Ovary (tissue), 7 donors: ENCODE measurements at regions not wholly inside any gene's neighbourhood (a gene's known extent, or its start where the extent isn't known, plus 50 kb on each side); places are given as distances from the start of the nearest gene placed in this dataset.

Experiments
- DNase-seq, 5 donors: peaks; one replicate each; pipeline ENCODE4 v3.0.0-alpha.2; 2019 to 2020
- H3K27ac ChIP-seq, 2 donors: fragments of 200-600 bp; one replicate each; pipeline versions ENCODE4 v1.5.1 to v1.8.0; 2019 to 2022
- H3K27me3 ChIP-seq: fragments of 200-600 bp; one replicate; pipeline ENCODE4 v1.8.0; 2022
- H3K36me3 ChIP-seq: fragments of 200-600 bp; sonication (generic); one replicate; pipeline ENCODE4 v1.5.1; 2019
- H3K4me1 ChIP-seq: one replicate; pipeline ENCODE4 v1.8.1; 2013; ENCODE audit warnings: mild to moderate bottlenecking, moderate library complexity; ENCODE audit not compliant: insufficient read depth
- H3K4me3 ChIP-seq: fragments of 200-600 bp; sonication (generic); one replicate; pipeline ENCODE4 v1.5.1; 2017
- H3K9me3 ChIP-seq, 2 donors: fragments of 200-600 bp in 1 of 2; sonication (generic) in 1 of 2; one replicate each; pipeline versions ENCODE4 v1.5.1 to v1.8.1; 2013 to 2019; ENCODE audit warnings: mild to moderate bottlenecking in 1 of 2, moderate library complexity in 1 of 2
- EP300 ChIP-seq: sonication (generic); formaldehyde crosslinking; IDR thresholded peaks from one replicate; pipeline ENCODE4 v1.6.1; 2017; ENCODE audit warnings: antibody characterized with exemption
- POLR2A ChIP-seq: fragments of 450-650 bp; IDR thresholded peaks from one replicate; pipeline ENCODE4 v1.6.1; 2017; ENCODE audit warnings: antibody characterized with exemption, mild to moderate bottlenecking, moderate library complexity
- WGBS, 3 donors: extraction: QIAGEN DNeasy Blood & Tissue Kit in 1 of 3; methylation state at CpG; one replicate each; pipeline versions ENCODE4 v1.1.5 to v1.1.7; 2013 to 2017; 5-methylcytosine and 5-hydroxymethylcytosine counted together
- intact Hi-C, 4 donors: fragments of 100-400 bp; cut with DNase I; formaldehyde crosslinking; loops; one replicate each; pipeline versions ENCODE4 v1.11.0 to v1.15.1; 2022 to 2023
- TF ChIP-seq, protein P1 (sequence below), 3 donors: fragments of 450-650 bp in 2 of 3; fragments of 200-600 bp in 1 of 3; IDR thresholded peaks; one replicate each; pipeline versions ENCODE4 v1.5.1 to v1.8.0; 2016 to 2022; ENCODE audit warnings: antibody characterized with exemption in 3 of 3, mild to moderate bottlenecking in 1 of 3
- donor health status: DM: no; HTN: no; CAD: no; lungs with moderate emphysema.
- donor health status: DM: no; HTN: no; CAD: no.
- donor health status: Bipolar disorder and iron deficiency.
- donor health status: DM: no; HTN: no; CAD: no.
- donor health status: DM: yes; HTN: yes; CAD: no.

DNA sequence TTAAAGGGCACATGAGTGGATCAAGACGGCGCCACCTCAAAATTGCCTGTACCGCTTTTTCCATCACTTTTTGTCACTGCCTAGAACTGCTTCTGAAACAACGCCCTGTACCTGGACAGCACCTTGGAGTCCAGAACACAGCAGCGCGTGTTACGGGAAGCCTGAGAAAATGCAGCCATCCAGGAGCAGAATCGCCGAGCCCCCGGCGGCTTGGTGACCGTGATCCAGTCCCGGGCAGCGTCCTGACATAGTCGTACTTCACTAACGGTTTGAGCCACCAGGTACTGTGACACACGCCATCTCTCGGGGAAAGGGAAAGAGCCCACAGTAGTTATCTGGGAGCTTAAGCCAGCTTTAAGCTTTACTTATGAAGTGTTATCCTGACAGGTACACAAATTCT is 168.9 kb upstream of the SALL3 start:
- H3K4me3 ChIP-seq, result no peak overlapping the region
- WGBS, 3 donors, result 91 to 95% (median 93%) methylated on average over 18 of the region's 18 CpGs
- no peaks in the 10 kb centered on the region for H3K9me3 ChIP-seq
- no peaks in the 10 kb centered on the region for H3K36me3 ChIP-seq
- intact Hi-C loops, result no loop called here
- TF ChIP-seq POLR2A (no peak), EP300 (no peak)
- TF ChIP-seq, protein P1, sequence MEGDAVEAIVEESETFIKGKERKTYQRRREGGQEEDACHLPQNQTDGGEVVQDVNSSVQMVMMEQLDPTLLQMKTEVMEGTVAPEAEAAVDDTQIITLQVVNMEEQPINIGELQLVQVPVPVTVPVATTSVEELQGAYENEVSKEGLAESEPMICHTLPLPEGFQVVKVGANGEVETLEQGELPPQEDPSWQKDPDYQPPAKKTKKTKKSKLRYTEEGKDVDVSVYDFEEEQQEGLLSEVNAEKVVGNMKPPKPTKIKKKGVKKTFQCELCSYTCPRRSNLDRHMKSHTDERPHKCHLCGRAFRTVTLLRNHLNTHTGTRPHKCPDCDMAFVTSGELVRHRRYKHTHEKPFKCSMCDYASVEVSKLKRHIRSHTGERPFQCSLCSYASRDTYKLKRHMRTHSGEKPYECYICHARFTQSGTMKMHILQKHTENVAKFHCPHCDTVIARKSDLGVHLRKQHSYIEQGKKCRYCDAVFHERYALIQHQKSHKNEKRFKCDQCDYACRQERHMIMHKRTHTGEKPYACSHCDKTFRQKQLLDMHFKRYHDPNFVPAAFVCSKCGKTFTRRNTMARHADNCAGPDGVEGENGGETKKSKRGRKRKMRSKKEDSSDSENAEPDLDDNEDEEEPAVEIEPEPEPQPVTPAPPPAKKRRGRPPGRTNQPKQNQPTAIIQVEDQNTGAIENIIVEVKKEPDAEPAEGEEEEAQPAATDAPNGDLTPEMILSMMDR (IDR thresholded peaks at IDR 0.05), result no peak
- no peak for DNase-seq
- H3K4me1 ChIP-seq, result no peaks in the 10 kb centered on the region
- H3K27me3 ChIP-seq, result no peaks in the 10 kb centered on the region
- no peak overlapping the region for H3K27ac ChIP-seq

DNA sequence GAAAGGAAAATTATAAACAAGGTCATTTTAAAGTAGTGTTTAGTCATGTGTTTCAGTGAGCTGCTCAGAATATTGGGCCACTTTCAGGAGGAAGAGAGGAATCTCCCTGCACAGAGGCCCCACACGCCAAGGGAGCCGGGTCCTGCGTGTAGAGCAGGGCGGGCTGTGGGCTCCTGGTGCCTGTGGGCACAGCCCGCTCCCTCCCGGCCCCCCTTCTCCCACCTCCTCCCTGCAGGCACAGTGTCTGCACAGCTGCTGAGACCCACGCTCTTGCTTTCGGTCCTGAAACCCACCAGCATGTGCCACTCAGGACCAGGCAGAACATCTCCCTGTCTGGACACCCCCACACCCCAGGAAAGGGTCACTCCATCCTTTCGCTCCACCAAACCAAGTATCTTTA is 167.6 kb upstream of the SALL3 start:
- no peaks in the 10 kb centered on the region for H3K36me3 ChIP-seq
- intact Hi-C loops, result no loop called here

DNA sequence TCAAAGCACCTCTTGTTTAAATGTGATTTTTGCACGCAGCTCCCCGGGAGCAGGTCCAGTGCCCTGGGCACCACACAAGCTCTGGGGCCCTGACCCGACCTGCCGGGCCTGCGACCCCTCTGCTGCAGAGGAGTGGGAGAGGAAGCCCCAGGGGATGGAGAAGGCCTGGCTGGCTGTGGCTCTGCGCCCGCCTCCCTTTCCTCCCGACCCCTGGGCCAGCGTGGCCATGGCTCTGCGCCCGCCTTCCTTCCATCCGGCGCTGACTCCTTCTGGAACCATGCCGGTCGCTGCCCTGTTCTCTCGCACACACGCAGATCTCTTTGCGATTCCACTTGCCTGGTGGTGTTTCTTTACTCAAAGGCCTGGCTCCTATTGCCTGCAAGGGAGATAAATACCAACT is 166.5 kb upstream of the SALL3 start:
- 56 to 71% (median 70%) methylated on average over 18 of the region's 18 CpGs for WGBS, 3 donors
- no peaks in the 10 kb centered on the region for H3K27me3 ChIP-seq
- no peaks in the 10 kb centered on the region for H3K36me3 ChIP-seq
- H3K27ac ChIP-seq, result no peak overlapping the region
- H3K4me1 ChIP-seq, result no peaks in the 10 kb centered on the region
- TF ChIP-seq EP300, result no peak
- TF ChIP-seq POLR2A, result no peak
- TF ChIP-seq, protein P1 (IDR thresholded peaks at IDR 0.05), result no peak
- H3K4me3 ChIP-seq, result no peak overlapping the region
- no peak for DNase-seq
- H3K9me3 ChIP-seq, result no peaks in the 10 kb centered on the region
- intact Hi-C loops, result no loop called here

More for the DNA sequence above, 167.6 kb upstream of the SALL3 start:
- H3K9me3 ChIP-seq, result no peaks in the 10 kb centered on the region
- TF ChIP-seq, protein P1 (IDR thresholded peaks at IDR 0.05), result no peak
- TF ChIP-seq POLR2A (no peak), EP300 (no peak)
- no peaks in the 10 kb centered on the region for H3K4me1 ChIP-seq
- no peaks in the 10 kb centered on the region for H3K27me3 ChIP-seq
- H3K27ac ChIP-seq, result no peak overlapping the region
- DNase-seq, result no peak
- H3K4me3 ChIP-seq, result no peak overlapping the region
- WGBS, 3 donors, result 52 to 67% (median 59%) methylated on average over 9 of the region's 9 CpGs

DNA sequence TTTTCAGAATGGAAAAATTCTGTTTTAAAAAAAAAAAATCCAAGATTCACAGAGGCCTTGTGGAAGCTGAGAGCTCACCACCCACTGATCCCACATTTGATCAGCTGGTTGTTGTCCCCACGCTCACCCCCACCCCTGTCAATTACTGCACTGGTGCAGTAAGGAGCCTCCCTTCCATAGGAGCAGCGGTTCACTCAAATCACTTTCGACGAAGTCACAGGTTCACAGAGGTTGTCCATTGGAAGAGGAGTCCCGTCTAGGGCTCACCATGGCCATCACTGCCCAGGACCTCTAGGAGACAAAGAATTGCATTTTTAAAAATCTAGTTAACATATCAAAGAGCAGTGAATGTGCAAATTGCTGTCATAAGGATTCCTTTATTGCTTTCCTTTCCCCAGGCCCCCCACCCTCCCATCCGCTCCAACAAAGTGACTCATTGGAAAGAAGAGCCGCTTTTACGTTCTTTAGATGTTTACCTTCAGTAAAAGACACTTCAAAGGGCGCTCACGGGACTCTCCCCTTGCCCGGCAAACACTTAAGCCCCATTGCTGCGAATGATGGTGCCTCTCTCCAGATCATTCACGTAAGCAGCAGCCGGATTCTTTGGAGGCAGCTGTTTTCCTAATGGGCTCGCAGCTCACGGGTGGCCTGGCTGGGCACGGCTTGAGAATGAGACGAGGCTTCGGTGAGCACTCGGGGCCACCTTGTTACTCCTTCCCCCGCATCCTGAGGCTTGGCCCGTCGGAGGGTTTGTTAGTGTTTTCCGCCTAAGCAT is 165.5 kb upstream of the SALL3 start:
- H3K4me1 ChIP-seq, result no peaks in the 10 kb centered on the region
- intact Hi-C loops, result no loop called here
- TF ChIP-seq EP300 (no peak), POLR2A (no peak)
- TF ChIP-seq, protein P1 (IDR thresholded peaks at IDR 0.05), result no peak
- H3K9me3 ChIP-seq, result no peaks in the 10 kb centered on the region
- H3K27me3 ChIP-seq, result no peaks in the 10 kb centered on the region
- H3K4me3 ChIP-seq, result no peak overlapping the region
- WGBS, 3 donors, result 18 to 30% (median 20%) methylated on average over 24 of the region's 24 CpGs
- DNase-seq, result no peak
- H3K36me3 ChIP-seq, result no peaks in the 10 kb centered on the region
- no peak overlapping the region for H3K27ac ChIP-seq
